LNCAP (cell line): ENCODE measurements at regions not wholly inside any gene's neighbourhood (a gene's known extent, or its start where the extent isn't known, plus 50 kb on each side); places are given as distances from the start of the nearest gene placed in this dataset.

Source experiments
- CTCF ChIP-seq: fragments of 450-650 bp; IDR thresholded peaks from 2 replicates; pipeline ENCODE4 v1.5.1; 2017; ENCODE audit warnings: mild to moderate bottlenecking

- TF ChIP-seq CTCF: no peak
Observed at GRCh38 chr3:103601666-103602065, 1166.9 kb downstream of the ZPLD1 start.

- TF ChIP-seq CTCF: peak; percentile 49
Observed at GRCh38 chr3:103609472-103609871, 1174.7 kb downstream of the ZPLD1 start.

GRCh38 chr3:103613397-103614156, 1178.8 kb downstream of the ZPLD1 start:
- TF ChIP-seq CTCF: no peak

- no peak for TF ChIP-seq CTCF
Observed at GRCh38 chr3:103614719-103615118, 1179.9 kb downstream of the ZPLD1 start.

GRCh38 chr3:103617961-103618360, 1183.1 kb downstream of the ZPLD1 start:
- TF ChIP-seq CTCF: no peak

- TF ChIP-seq CTCF: no peak
Observed at GRCh38 chr3:103624271-103624670, 1189.5 kb downstream of the ZPLD1 start.

- TF ChIP-seq CTCF: no peak
Observed at GRCh38 chr3:103629391-103629790, 1194.6 kb downstream of the ZPLD1 start.

- no peak for TF ChIP-seq CTCF
Observed at GRCh38 chr3:103644450-103644849, 1209.6 kb downstream of the ZPLD1 start.
